Fibroblast of the aortic adventitia (primary cell): ENCODE measurements at regions not wholly inside any gene's neighbourhood (a gene's known extent, or its start where the extent isn't known, plus 50 kb on each side); places are given as distances from the start of the nearest gene placed in this dataset.
A peak's percentile ranks its signal among the peaks of the same experiment; 100 is the strongest.

Source experiments
- DNase-seq: peaks from one replicate; pipeline ENCODE4 v3.0.0-alpha.2; 2010; ENCODE audit warnings: low read depth
- H3K4me3 ChIP-seq: 2 replicates; pipeline ENCODE4 v1.5.1; 2011; ENCODE audit warnings: low read depth, mild to moderate bottlenecking, control low read depth, low read length, moderate library complexity
- TF ChIP-seq, protein P1 (sequence below): IDR thresholded peaks from 2 replicates; pipeline ENCODE4 v1.5.1; 2011; ENCODE audit warnings: mild to moderate bottlenecking, low read length, control low read depth, inconsistent platforms; ENCODE audit not compliant: insufficient read depth

DNA sequence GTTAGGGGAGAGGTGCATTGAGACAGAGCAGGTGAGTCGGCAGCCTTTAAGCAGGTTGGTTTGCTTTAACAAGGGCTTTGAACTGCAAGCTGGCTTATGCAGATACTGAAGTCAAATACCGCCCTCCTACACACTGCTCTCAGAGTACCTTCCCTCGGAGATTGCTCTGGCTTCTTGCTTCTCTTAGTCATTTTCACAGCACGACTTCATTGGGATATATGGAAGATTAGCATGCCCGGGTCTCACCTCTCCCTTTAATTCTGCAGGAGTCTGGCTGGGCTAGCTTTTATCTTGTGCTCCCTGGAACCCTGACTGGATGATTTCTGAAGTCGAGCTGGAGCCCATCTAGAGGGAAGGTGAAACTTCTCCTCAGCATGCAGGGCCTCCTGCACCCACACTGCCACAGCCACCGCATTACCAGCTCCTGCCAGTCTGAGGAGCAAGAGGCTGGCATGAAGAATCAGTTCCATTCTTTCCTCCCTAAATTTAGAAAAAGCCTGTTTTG, 395.5 kb upstream of the HNRNPA3 start:
- no peak overlapping the region for H3K4me3 ChIP-seq
- TF ChIP-seq, protein P1, sequence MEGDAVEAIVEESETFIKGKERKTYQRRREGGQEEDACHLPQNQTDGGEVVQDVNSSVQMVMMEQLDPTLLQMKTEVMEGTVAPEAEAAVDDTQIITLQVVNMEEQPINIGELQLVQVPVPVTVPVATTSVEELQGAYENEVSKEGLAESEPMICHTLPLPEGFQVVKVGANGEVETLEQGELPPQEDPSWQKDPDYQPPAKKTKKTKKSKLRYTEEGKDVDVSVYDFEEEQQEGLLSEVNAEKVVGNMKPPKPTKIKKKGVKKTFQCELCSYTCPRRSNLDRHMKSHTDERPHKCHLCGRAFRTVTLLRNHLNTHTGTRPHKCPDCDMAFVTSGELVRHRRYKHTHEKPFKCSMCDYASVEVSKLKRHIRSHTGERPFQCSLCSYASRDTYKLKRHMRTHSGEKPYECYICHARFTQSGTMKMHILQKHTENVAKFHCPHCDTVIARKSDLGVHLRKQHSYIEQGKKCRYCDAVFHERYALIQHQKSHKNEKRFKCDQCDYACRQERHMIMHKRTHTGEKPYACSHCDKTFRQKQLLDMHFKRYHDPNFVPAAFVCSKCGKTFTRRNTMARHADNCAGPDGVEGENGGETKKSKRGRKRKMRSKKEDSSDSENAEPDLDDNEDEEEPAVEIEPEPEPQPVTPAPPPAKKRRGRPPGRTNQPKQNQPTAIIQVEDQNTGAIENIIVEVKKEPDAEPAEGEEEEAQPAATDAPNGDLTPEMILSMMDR, result peak; percentile 8
- no peak for DNase-seq

DNA sequence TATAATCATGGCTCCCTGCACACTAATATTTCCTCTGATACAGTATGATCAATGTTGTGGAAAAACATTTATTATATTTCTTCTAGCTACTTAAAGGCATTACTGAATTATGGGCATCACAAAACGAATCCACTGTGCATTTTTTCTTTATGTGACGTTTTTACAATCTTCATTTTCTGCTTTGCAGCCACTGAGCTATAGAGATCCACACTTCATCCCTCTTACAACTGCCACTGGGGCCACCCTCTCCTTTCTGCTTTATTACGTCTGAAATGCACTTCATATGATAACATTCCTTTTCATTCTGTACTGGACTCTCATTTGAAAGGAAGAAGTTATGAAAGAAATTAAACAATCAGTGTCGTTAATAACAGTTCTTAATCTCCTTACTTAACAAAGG, 394.5 kb upstream of the HNRNPA3 start:
- TF ChIP-seq, protein P1, result no peak
- no peak overlapping the region for H3K4me3 ChIP-seq
- DNase-seq, result no peak

DNA sequence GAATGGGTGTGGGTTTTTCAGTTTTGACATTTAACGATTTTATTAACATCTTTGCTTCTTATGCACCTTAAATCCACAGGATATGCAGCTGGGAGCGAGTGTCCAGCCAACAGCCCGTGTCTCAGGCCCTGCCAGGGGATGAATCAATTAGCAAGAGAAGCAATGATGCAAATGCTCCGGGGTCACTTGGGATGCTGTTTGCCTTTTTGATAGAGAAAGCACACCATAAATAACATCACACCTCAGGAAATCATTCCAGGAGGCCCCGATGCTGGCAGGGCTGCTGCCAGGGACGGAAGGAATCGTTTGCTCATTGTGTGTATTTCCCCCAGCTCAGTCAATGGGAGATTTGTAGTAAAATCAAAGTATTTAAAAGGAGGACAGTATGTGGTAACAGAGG, 394.0 kb upstream of the HNRNPA3 start:
- no peak for DNase-seq
- no peak overlapping the region for H3K4me3 ChIP-seq
- TF ChIP-seq, protein P1, result no peak

DNA sequence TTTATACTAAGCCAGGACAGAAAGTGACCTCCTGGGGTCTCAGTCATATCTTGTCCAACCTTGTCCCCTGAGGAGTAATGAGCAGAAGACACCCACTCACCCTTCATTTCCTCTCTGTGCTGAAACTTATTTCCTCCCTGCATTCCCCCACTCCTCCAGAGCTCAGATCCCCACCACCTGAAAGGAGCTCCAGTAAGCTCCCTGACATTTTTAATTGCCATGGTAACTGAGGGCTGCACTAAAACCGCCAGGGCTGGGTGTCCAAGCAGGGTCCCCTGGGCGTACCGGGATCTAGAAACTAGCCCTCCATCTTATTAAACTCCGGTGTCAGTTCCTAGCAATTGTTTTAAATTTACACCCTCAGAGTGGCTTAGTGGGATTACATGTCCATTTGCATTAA, 393.3 kb upstream of the HNRNPA3 start:
- TF ChIP-seq, protein P1, result no peak
- no peak for DNase-seq
- no peak overlapping the region for H3K4me3 ChIP-seq

DNA sequence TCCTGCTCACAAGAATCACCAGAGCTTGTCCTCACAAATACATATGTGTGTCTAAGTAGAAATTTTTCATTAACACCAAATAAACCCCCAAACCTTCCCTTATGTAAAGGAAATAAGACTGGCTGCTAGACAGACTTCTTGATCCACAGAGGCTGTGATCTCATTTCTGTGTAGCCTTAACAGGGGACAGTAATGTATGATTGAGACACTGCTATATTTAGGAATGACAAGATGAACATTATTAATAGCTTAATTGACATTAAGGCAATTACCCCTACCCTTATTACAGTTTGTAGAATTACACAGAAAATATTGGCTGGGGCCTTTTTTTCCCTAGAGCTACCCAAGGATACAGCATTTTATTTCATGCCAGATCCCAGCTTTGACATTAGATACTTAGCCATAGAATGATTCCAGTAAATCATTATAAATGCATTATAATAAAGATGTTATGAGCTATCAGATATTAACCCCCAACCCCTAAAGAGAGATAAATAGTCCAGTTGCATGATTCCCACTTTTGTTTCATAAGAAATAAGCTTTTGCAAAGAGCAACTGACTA, 392.1 kb upstream of the HNRNPA3 start:
- H3K4me3 ChIP-seq, result no peak overlapping the region
- TF ChIP-seq, protein P1, result no peak
- no peak for DNase-seq

DNA sequence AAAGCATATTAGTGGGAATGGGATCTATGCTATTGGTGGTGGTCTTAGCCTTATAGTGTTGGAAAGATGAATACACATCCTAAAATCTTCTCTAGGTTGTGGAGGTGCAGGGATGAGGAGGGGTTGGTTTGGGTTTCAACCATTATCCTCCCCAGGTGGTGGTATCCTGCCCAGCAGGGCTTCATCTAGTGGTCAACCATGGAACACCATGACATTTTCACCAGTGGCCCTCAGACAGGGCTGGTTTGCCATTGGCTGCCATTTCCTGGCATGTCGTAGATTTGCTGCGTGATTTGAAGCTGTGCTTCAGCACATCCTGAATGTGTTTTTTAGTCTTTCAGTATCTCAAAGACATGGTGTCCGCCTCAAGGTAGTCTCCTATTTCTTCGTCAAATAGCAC, 391.2 kb upstream of the HNRNPA3 start:
- no peak overlapping the region for H3K4me3 ChIP-seq
- DNase-seq, result no peak
- TF ChIP-seq, protein P1, result peak; percentile 6

DNA sequence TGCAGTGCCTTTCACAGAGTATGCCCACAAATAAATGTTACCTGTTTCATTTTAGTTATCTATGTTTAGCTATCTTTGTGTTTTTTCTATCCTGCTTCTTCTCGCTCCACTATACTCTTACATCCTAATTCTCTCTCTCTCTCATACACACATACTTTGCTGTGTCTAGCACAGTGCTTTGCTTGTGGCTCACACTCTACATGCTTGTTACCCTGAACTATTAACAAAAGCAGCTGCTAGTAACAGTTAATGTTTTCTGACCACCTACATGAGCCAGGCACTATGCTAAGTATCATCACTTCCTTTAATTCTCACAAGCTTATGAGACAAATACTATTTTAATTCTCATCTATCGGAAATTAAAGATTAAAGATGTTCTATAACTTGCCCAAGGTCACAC, 390.5 kb upstream of the HNRNPA3 start:
- DNase-seq, result no peak
- no peak overlapping the region for H3K4me3 ChIP-seq
- TF ChIP-seq, protein P1, result no peak
